HepG2 (cell line): ENCODE measurements at regions not wholly inside any gene's neighbourhood (a gene's known extent, or its start where the extent isn't known, plus 50 kb on each side); places are given as distances from the start of the nearest gene placed in this dataset.

Source experiments
- ATAC-seq: fragments of 200-7000 bp; cut with Tn5 transposase; 3 replicates; pipeline ENCODE4 v1.9.1; 2020; ENCODE audit warnings: mild to moderate bottlenecking, moderate library complexity
- BruUV-seq: library from RNA; stranded (reverse); fragments of 400-500 nt; replicated peaks from 2 replicates; lab custom pipeline; 2021; lab: Mats Ljungman, UMichigan
- CTCF ChIA-PET: fragments of 300-600 bp; formaldehyde crosslinking; extraction: SDS; loops from one replicate; lab custom pipeline; 2021; ENCODE audit warnings: low total read pairs, inconsistent platforms, low intra/inter-chr PET ratio; lab: Yijun Ruan, JAX
- POLR2A ChIA-PET: fragments of 350-600 bp; sonication (Branson Sonifier 250); formaldehyde crosslinking; loops from one replicate; lab custom pipeline; 2020; ENCODE audit warnings: antibody characterized with exemption, inconsistent platforms; lab: Yijun Ruan, JAX
- DNase-seq: peaks from one replicate; pipeline ENCODE4 v3.0.0-alpha.2; 2015; ENCODE audit warnings: low spot score
- FAIRE-seq: peaks from 3 replicates; lab custom pipeline; 2011; peaks lifted over from hg19 to GRCh38; lab: Jason Lieb, UNC
- H2AFZ ChIP-seq: one replicate; pipeline ENCODE4 v1.6.1; 2011; ENCODE audit warnings: low read length, inconsistent platforms
- H3K27ac ChIP-seq: fragments of 300-600 bp; 3 replicates; pipeline ENCODE4 v1.8.0; 2011; ENCODE audit warnings: mixed run types, mild to moderate bottlenecking, mixed read lengths, low read length, inconsistent platforms; ENCODE audit not compliant: insufficient read depth; ENCODE audit errors: extremely low read length
- H3K27me3 ChIP-seq, 2 experiments: fragments of 200-600 bp in 1 of 2; 2 replicates in 1 of 2; 3 replicates in 1 of 2; pipeline versions ENCODE4 v1.6.0 to v1.8.0; 2011; ENCODE audit warnings: low read length in 2 of 2, mild to moderate bottlenecking in 2 of 2, moderate library complexity in 2 of 2, inconsistent platforms in 1 of 2; ENCODE audit not compliant: insufficient read depth in 2 of 2, control insufficient read depth in 1 of 2
- H3K36me3 ChIP-seq, 2 experiments: fragments of 200-600 bp in 1 of 2; replicated peaks in 1 of 2; 2 replicates in 1 of 2; 3 replicates in 1 of 2; pipeline versions ENCODE4 v1.5.1 to v1.8.0; 2011; ENCODE audit warnings: low read length in 2 of 2, inconsistent platforms in 1 of 2; ENCODE audit not compliant: insufficient read depth in 2 of 2, control insufficient read depth in 1 of 2
- H3K4me1 ChIP-seq: 2 replicates; pipeline ENCODE4 v1.5.1; 2012; ENCODE audit warnings: low read length, inconsistent platforms; ENCODE audit not compliant: insufficient read depth
- H3K4me2 ChIP-seq: 2 replicates; pipeline ENCODE4 v1.6.0; 2011; ENCODE audit warnings: low read depth, low read length, inconsistent platforms
- H3K4me3 ChIP-seq, 3 experiments: fragments of 200-600 bp in 1 of 3; sonication (generic), shearing (Covaris generic) in 1 of 3; replicated peaks in 1 of 3; 2 replicates each; pipeline ENCODE4 v1.5.1; 2011 to 2016; ENCODE audit warnings: low read length in 3 of 3, inconsistent platforms in 2 of 3, low read depth in 2 of 3, mild to moderate bottlenecking in 2 of 3, control low read depth in 1 of 3, mixed read lengths in 1 of 3; ENCODE audit not compliant: insufficient read depth in 1 of 3
- H3K79me2 ChIP-seq: one replicate; pipeline ENCODE4 v1.6.1; 2011; ENCODE audit warnings: low read length, inconsistent platforms; ENCODE audit not compliant: insufficient read depth
- H3K9ac ChIP-seq: 2 replicates; pipeline ENCODE4 v1.6.0; 2011; ENCODE audit warnings: mild to moderate bottlenecking, low read depth, low read length, inconsistent platforms; ENCODE audit not compliant: insufficient read depth
- H3K9me3 ChIP-seq: 2 replicates; pipeline ENCODE4 v1.5.1; 2012; ENCODE audit warnings: mild to moderate bottlenecking, low read length
- H4K20me1 ChIP-seq: 2 replicates; pipeline ENCODE4 v1.6.0; 2011; ENCODE audit warnings: inconsistent platforms, mild to moderate bottlenecking, low read length, moderate library complexity; ENCODE audit not compliant: insufficient read depth
- ATF7 ChIP-seq, 2 experiments: fragments of 450-650 bp in 1 of 2; sonication (generic) in 1 of 2; formaldehyde crosslinking in 1 of 2; IDR thresholded peaks; 2 replicates each; pipeline versions ENCODE4 v1.4.0 to v1.6.1; 2016 to 2020; ENCODE audit warnings: antibody characterized with exemption in 1 of 2, mild to moderate bottlenecking in 1 of 2, missing genetic modification reagents in 1 of 2
- NFATC3 ChIP-seq: sonication (generic); formaldehyde crosslinking; IDR thresholded peaks from 2 replicates; pipeline ENCODE4 v1.5.1; 2020; ENCODE audit warnings: mild to moderate bottlenecking, missing genetic modification reagents
- NKX3-1 ChIP-seq: sonication (generic); formaldehyde crosslinking; IDR thresholded peaks from 2 replicates; pipeline ENCODE4 v1.5.0; 2020; ENCODE audit warnings: missing genetic modification reagents
- PHF20 ChIP-seq: sonication (generic); formaldehyde crosslinking; IDR thresholded peaks from 2 replicates; pipeline ENCODE4 v1.5.0; 2020; ENCODE audit warnings: mild to moderate bottlenecking, missing genetic modification reagents
- RAD51 ChIP-seq: fragments of 450-650 bp; IDR thresholded peaks from 2 replicates; pipeline ENCODE4 v1.6.1; 2016; ENCODE audit warnings: borderline replicate concordance
- RELA ChIP-seq: sonication (generic); formaldehyde crosslinking; IDR thresholded peaks from 2 replicates; pipeline ENCODE4 v1.4.0; 2020; ENCODE audit warnings: missing genetic modification reagents
- SSRP1 ChIP-seq: IDR thresholded peaks from 2 replicates; pipeline ENCODE4 v1.6.1; 2016; ENCODE audit warnings: control low read depth
- U2AF1 ChIP-seq: fragments of 200-400 bp; formaldehyde crosslinking; optimal IDR thresholded peaks from 2 replicates; pipeline ENCODE3; 2017; ENCODE audit warnings: mild to moderate bottlenecking, low read depth, low read length
- ZNF33A ChIP-seq: sonication (generic); formaldehyde crosslinking; IDR thresholded peaks from 2 replicates; pipeline ENCODE4 v1.5.1; 2020; ENCODE audit warnings: missing genetic modification reagents, mild to moderate bottlenecking, moderate library complexity, borderline replicate concordance
- ZNF580 ChIP-seq: IDR thresholded peaks from 2 replicates; pipeline ENCODE4 v1.6.1; 2016; ENCODE audit warnings: low read depth, borderline replicate concordance
- ZNF605 ChIP-seq: sonication (generic); formaldehyde crosslinking; IDR thresholded peaks from 2 replicates; pipeline ENCODE4 v1.8.0; 2022; ENCODE audit warnings: mild to moderate bottlenecking, missing genetic modification reagents
- ZNF773 ChIP-seq: sonication (generic); formaldehyde crosslinking; IDR thresholded peaks from 2 replicates; pipeline ENCODE4 v1.4.0; 2020; ENCODE audit warnings: missing genetic modification reagents, borderline replicate concordance
- ZSCAN30 ChIP-seq: sonication (generic); formaldehyde crosslinking; IDR thresholded peaks from 2 replicates; pipeline ENCODE4 v1.5.0; 2020; ENCODE audit warnings: mild to moderate bottlenecking, missing genetic modification reagents
- ZSCAN31 ChIP-seq: sonication (generic); formaldehyde crosslinking; IDR thresholded peaks from 2 replicates; pipeline ENCODE4 v1.5.0; 2020; ENCODE audit warnings: low read depth, mild to moderate bottlenecking, missing genetic modification reagents
- WGBS: methylation state at CpG from one replicate; pipeline ENCODE4 v1.1.6; 2017; ENCODE audit warnings: low lambda C conversion rate; 5-methylcytosine and 5-hydroxymethylcytosine counted together
- in situ Hi-C: cut with HindIII; loops from 2 replicates; pipeline ENCODE4 v1.10.0; 2017; ENCODE audit warnings: low pct_unique_long_range_greater_than_20kb; ENCODE audit not compliant: extremely low pct_ligation_motif_present
- intact Hi-C: fragments of 100-400 bp; cut with micrococcal nuclease; formaldehyde crosslinking; loops from one replicate; pipeline ENCODE4 v1.10.0; 2022; ENCODE audit not compliant: unreplicated experiment
- TF ChIP-seq, protein P1 (sequence below): sonication (generic); formaldehyde crosslinking; conservative IDR thresholded peaks from 2 replicates; pipeline ENCODE4 v1.8.1; 2023; ENCODE audit warnings: missing genetic modification reagents
- TF ChIP-seq, protein P2 (sequence below): sonication (generic); formaldehyde crosslinking; IDR thresholded peaks from 2 replicates; pipeline ENCODE4 v1.9.0; 2021; ENCODE audit warnings: missing genetic modification reagents, mild to moderate bottlenecking, borderline replicate concordance

- Histone ChIP-seq H3K79me2 (no peaks in the 10 kb centered on the region), H2AFZ (no peak overlapping the region), H3K9ac (no peak overlapping the region), H3K4me2 (no peak overlapping the region), H3K4me3 (no peak overlapping the region), H3K27me3 (0 out of 5 replicates have a peak, but pooled peaks cover 0 to 5% of the 10 kb centered on the region in 2 experiments), H3K36me3 (no peaks in the 10 kb centered on the region), H3K27ac (no peak overlapping the region), H3K9me3 (no peaks in the 10 kb centered on the region), H4K20me1 (no peaks in the 10 kb centered on the region), H3K4me1 (no peaks in the 10 kb centered on the region)
- no peak for FAIRE-seq
- intact Hi-C loops (no loop called here), in situ Hi-C loops (no loop called here)
- ATAC-seq, result no peak
- POLR2A ChIA-PET, result no interaction called here
- no peak for DNase-seq
- WGBS, result 27% methylated on average over 9 of the region's 9 CpGs
- no TSS peak for BruUV-seq
- no peak for TF ChIP-seq ZNF605 (CRISPR knock-in tag)
- TF ChIP-seq RELA (CRISPR knock-in tag), result no peak
- TF ChIP-seq SSRP1, result no peak
- TF ChIP-seq, protein P1, sequence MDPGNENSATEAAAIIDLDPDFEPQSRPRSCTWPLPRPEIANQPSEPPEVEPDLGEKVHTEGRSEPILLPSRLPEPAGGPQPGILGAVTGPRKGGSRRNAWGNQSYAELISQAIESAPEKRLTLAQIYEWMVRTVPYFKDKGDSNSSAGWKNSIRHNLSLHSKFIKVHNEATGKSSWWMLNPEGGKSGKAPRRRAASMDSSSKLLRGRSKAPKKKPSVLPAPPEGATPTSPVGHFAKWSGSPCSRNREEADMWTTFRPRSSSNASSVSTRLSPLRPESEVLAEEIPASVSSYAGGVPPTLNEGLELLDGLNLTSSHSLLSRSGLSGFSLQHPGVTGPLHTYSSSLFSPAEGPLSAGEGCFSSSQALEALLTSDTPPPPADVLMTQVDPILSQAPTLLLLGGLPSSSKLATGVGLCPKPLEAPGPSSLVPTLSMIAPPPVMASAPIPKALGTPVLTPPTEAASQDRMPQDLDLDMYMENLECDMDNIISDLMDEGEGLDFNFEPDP, result no peak
- TF ChIP-seq NFATC3 (CRISPR knock-in tag), result no peak
- TF ChIP-seq NKX3-1, result no peak
- CTCF ChIA-PET, result no interaction called here
Observed at GRCh38 chr9:78541868-78542443, 245.0 kb downstream of the PSAT1 start.

DNA sequence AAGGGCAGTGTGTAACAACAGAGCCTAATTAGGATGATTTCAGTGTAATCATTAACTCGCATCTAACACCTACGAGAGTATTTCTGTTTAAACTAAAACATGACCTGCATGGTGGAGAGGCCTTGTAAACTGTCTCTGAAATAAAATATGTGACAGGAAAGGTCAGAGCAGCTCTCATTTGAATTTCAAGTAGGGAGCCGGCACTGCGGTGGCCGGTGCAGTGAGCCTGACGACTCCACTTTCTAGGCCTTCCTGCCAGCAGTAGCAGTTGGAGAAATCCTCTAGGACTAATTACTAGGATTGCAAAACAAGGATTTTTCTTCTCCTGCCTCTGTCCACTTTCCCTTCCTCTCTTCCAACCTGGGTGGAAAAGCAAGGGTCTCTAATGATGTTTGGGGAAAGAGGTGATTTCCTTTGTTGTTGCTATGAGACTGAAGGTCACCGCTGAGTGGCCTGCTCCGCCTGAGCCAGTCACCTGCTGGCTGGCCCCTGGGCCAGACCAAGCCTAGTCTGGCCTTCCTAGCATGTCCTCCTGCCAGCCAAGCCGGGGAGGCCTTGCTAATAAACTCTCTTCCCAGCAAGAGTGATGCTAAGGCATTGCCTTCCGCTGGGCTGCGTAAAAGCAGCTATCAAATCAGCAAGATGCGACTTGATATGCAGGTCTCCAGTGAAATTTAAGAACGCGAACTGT is 245.7 kb downstream of the PSAT1 start:
- 54% methylated on average over 14 of the region's 14 CpGs for WGBS
- FAIRE-seq, result no peak
- no peaks in the 10 kb centered on the region for H3K79me2 ChIP-seq
- no peak for DNase-seq
- no peaks in the 10 kb centered on the region for H4K20me1 ChIP-seq
- no peak overlapping the region for H3K4me2 ChIP-seq
- ChIA-PET POLR2A (no interaction called here), CTCF (no interaction called here)
- intact Hi-C loops, result no loop called here
- no peak overlapping the region for H3K27ac ChIP-seq
- no peaks in the 10 kb centered on the region for H3K9me3 ChIP-seq
- ATAC-seq, result no peak
- no peaks in the 10 kb centered on the region for H3K36me3 ChIP-seq
- in situ Hi-C loops, result no loop called here
- BruUV-seq, result no TSS peak
- 0 out of 5 replicates have a peak, but pooled peaks cover 0 to 5% of the 10 kb centered on the region in 2 experiments for H3K27me3 ChIP-seq
- H2AFZ ChIP-seq, result no peak overlapping the region
- H3K4me3 ChIP-seq, result no peak overlapping the region
- no peaks in the 10 kb centered on the region for H3K4me1 ChIP-seq
- H3K9ac ChIP-seq, result no peak overlapping the region
- TF ChIP-seq, protein P2, sequence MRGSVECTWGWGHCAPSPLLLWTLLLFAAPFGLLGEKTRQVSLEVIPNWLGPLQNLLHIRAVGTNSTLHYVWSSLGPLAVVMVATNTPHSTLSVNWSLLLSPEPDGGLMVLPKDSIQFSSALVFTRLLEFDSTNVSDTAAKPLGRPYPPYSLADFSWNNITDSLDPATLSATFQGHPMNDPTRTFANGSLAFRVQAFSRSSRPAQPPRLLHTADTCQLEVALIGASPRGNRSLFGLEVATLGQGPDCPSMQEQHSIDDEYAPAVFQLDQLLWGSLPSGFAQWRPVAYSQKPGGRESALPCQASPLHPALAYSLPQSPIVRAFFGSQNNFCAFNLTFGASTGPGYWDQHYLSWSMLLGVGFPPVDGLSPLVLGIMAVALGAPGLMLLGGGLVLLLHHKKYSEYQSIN (CRISPR knock-in tag), result no peak
- TF ChIP-seq ZNF33A (CRISPR knock-in tag) (no peak), RAD51 (no peak), ZSCAN31 (CRISPR knock-in tag) (no peak), ZSCAN30 (CRISPR knock-in tag) (no peak), PHF20 (CRISPR knock-in tag) (no peak), ZNF580 (CRISPR knock-in tag) (no peak), U2AF1 (no peak), ATF7 (IDR thresholded peaks at IDR 0.05) (no peak), ATF7 (CRISPR knock-in tag; IDR thresholded peaks at IDR 0.05) (no peak), ZNF773 (CRISPR knock-in tag) (no peak)
